GM18909 (cell line): ENCODE measurements at regions not wholly inside any gene's neighbourhood (a gene's known extent, or its start where the extent isn't known, plus 50 kb on each side); places are given as distances from the start of the nearest gene placed in this dataset.
"Not testable (repeated sequence)": the region's sequence is repeated elsewhere in the genome, so short reads cannot be mapped to it uniquely, and the experiment has no call there.

Experiments used
- ATAC-seq: cut with Tn5 transposase; IDR thresholded peaks from one replicate; pipeline ENCODE4 v1.9.1; 2021; ENCODE audit warnings: mild to moderate bottlenecking; ENCODE audit not compliant: unreplicated experiment, poor library complexity

- ATAC-seq: no peak
Measured at GRCh38 chr1:95575291-95575690, 341.3 kb downstream of the RWDD3 start.

- no peak for ATAC-seq
Measured at GRCh38 chr1:95578462-95578861, 344.5 kb downstream of the RWDD3 start.

- no peak for ATAC-seq
Measured at GRCh38 chr1:95582191-95582590, 348.2 kb downstream of the RWDD3 start.

GRCh38 chr1:95582746-95583145 is 348.7 kb downstream of the RWDD3 start:
- no peak for ATAC-seq

GRCh38 chr1:95583661-95584210 is 349.7 kb downstream of the RWDD3 start:
- no peak for ATAC-seq

- no peak for ATAC-seq
Measured at GRCh38 chr1:95584315-95584714, 350.3 kb downstream of the RWDD3 start.

- no peak for ATAC-seq
Measured at GRCh38 chr1:95604771-95605170, 370.8 kb downstream of the RWDD3 start.

- ATAC-seq: no peak
Measured at GRCh38 chr1:95614197-95614596, 380.2 kb downstream of the RWDD3 start.

GRCh38 chr1:95615421-95615820 is 381.4 kb downstream of the RWDD3 start:
- no peak for ATAC-seq

- no peak for ATAC-seq
Measured at GRCh38 chr1:95620076-95620475, 386.1 kb downstream of the RWDD3 start.

- ATAC-seq: no peak
Measured at GRCh38 chr1:95622609-95623008, 388.6 kb downstream of the RWDD3 start.

- ATAC-seq: no peak
Measured at GRCh38 chr1:95625224-95625623, 391.2 kb downstream of the RWDD3 start.

- ATAC-seq: no peak
Measured at GRCh38 chr1:95627244-95627643, 393.2 kb downstream of the RWDD3 start.

GRCh38 chr1:95631695-95632094 is 397.7 kb downstream of the RWDD3 start:
- no peak for ATAC-seq

- no peak for ATAC-seq
Measured at GRCh38 chr1:95635811-95636210, 401.8 kb downstream of the RWDD3 start.

GRCh38 chr1:95636897-95637296 is 402.9 kb downstream of the RWDD3 start:
- ATAC-seq: no peak

GRCh38 chr1:95640746-95641145 is 406.7 kb downstream of the RWDD3 start:
- no peak for ATAC-seq

GRCh38 chr1:95641386-95641785 is 407.4 kb downstream of the RWDD3 start:
- no peak for ATAC-seq

- no peak for ATAC-seq
Measured at GRCh38 chr1:95642035-95642434, 408.0 kb downstream of the RWDD3 start.

GRCh38 chr1:95643071-95643470 is 409.1 kb downstream of the RWDD3 start:
- ATAC-seq: no peak

- not testable (repeated sequence) for ATAC-seq
Measured at GRCh38 chr1:95645126-95645525, 411.1 kb downstream of the RWDD3 start.

GRCh38 chr1:95650631-95651030 is 416.6 kb downstream of the RWDD3 start:
- ATAC-seq: no peak

GRCh38 chr1:95652423-95652965 is 418.5 kb downstream of the RWDD3 start:
- no peak for ATAC-seq
